ENCODE measurements at regions not wholly inside any gene's neighbourhood (a gene's known extent, or its start where the extent isn't known, plus 50 kb on each side); places are given as distances from the start of the nearest gene placed in this dataset.

DNA sequence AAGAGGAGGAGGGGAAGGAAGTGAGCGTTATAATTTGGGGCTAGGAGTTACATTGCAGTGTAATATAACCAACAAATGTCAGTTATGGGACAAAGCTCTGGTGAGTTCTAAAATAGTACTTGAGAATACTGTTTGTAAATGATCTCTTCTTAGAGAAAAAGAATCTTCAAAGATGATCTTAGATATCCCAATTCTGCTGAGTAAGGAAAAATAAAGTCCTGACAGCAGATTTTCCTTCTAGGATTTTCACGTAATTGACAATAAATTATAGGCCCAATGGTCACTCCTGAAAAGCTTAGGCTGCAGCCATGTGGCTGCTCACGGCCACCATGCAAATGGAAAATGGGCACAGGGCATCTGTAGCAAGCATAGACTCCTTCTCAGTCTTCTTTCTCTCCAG is 241.6 kb downstream of the SIPA1L2 start:
- TF ChIP-seq, protein P1, sequence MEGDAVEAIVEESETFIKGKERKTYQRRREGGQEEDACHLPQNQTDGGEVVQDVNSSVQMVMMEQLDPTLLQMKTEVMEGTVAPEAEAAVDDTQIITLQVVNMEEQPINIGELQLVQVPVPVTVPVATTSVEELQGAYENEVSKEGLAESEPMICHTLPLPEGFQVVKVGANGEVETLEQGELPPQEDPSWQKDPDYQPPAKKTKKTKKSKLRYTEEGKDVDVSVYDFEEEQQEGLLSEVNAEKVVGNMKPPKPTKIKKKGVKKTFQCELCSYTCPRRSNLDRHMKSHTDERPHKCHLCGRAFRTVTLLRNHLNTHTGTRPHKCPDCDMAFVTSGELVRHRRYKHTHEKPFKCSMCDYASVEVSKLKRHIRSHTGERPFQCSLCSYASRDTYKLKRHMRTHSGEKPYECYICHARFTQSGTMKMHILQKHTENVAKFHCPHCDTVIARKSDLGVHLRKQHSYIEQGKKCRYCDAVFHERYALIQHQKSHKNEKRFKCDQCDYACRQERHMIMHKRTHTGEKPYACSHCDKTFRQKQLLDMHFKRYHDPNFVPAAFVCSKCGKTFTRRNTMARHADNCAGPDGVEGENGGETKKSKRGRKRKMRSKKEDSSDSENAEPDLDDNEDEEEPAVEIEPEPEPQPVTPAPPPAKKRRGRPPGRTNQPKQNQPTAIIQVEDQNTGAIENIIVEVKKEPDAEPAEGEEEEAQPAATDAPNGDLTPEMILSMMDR (IDR thresholded peaks at IDR 0.05) = no peak
- TF ChIP-seq POLR2A (IDR thresholded peaks at IDR 0.05; ENCODE audit: low read depth) (no peak), POLR2AphosphoS5 (IDR thresholded peaks at IDR 0.05) (no peak)

Measured in esophagus muscularis mucosa (tissue), 3 donors.